Hippocampal formation (tissue), 2 donors: ENCODE measurements at regions not wholly inside any gene's neighbourhood (a gene's known extent, or its start where the extent isn't known, plus 50 kb on each side); places are given as distances from the start of the nearest gene placed in this dataset.
A peak's percentile ranks its signal among the peaks of the same experiment; 100 is the strongest.
"Not testable (repeated sequence)": the region's sequence is repeated elsewhere in the genome, so short reads cannot be mapped to it uniquely, and the experiment has no call there.

Experiments used
- DNase-seq, 2 donors: peaks; one replicate each; lab custom pipeline; 2025; lab: John Stamatoyannopoulos, UW

- DNase-seq, result no peak
These were observed 54.5 kb upstream of the HS3ST4 start for GRCh38 chr16:25637236-25637635.

DNA sequence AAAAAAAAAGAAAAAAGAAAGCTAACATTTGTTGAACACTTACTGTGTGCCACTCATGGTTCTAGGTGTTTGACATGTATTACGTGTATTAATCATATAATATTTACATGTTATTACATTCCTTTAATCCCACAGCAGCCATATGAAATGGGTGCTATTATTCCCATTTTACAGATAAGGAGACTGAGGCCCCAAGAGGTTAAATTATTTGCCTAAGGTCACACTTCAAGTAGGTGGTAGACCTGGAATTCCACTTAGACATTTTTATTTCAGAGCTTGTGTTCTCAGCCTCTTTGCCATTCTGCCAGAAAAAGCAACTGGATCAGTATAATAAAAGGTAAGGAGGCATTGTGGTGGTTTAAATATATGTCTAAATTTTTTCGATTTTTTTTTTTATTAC lies 55.1 kb upstream of the HS3ST4 start:
- DNase-seq, result no peak

DNA sequence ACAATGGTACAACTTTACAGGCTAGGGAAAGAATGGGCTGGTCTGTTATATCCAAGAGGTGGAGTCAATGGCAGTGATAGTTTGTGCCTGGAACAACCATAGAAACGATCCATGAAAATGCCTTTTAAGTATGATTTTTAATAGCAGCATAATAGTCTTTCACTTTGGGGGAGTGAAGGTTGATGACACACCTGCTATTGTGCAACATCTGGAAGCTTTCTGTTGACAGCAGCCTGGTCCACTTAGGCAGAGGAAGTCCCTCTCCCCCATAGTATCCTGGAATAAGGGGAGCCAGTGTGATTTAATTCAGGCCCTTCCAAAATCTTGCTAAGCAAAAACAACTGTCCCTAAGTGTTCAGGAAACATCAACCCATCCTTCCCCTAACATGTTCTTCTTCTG lies 56.3 kb upstream of the HS3ST4 start:
- DNase-seq, result no peak

DNA sequence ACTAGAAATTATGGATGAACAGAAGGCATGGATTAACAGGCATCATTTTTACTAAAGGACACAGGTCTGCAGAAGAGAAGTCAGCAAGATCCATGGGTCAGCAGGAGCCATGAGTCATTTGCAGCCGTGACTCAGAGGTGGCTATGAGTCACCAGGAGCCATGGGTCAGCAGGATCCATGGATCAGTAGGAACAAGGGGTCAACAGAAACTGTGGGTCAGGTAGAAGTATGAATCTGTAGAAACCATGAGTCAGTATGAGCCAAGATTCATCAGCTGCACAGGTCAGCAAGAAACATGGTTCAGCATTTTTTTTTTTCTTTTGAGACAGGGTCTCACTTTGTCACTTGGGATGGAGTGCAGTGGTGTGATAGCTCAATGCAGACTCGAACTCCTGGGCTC lies 58.2 kb upstream of the HS3ST4 start:
- DNase-seq, result no peak

- no peak for DNase-seq
These were observed 63.0 kb upstream of the HS3ST4 start for GRCh38 chr16:25628766-25629165.

- DNase-seq, result no peak
These were observed 64.1 kb upstream of the HS3ST4 start for GRCh38 chr16:25627641-25628040.

- DNase-seq, result no peak
These were observed 65.6 kb upstream of the HS3ST4 start for GRCh38 chr16:25626172-25626571.

DNA sequence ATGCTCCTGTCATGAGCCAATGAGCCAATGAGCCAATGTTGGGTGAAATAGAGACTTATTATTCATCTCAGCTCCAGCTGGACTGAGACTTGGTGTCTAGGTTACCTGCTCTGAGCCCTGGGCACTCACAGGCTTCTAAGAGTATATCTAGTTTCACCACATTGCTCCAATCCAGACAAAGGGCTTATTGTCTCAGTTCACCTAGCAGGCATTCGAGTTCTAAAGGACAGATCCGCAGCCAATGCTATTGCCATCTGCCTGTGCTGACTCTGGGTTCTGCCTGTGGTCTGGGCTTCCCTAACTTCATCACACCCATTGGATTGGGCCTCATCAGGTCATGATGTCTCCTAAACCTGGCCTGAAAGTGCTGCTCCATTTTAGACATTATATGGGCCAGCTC lies 66.1 kb upstream of the HS3ST4 start:
- no peak for DNase-seq

DNA sequence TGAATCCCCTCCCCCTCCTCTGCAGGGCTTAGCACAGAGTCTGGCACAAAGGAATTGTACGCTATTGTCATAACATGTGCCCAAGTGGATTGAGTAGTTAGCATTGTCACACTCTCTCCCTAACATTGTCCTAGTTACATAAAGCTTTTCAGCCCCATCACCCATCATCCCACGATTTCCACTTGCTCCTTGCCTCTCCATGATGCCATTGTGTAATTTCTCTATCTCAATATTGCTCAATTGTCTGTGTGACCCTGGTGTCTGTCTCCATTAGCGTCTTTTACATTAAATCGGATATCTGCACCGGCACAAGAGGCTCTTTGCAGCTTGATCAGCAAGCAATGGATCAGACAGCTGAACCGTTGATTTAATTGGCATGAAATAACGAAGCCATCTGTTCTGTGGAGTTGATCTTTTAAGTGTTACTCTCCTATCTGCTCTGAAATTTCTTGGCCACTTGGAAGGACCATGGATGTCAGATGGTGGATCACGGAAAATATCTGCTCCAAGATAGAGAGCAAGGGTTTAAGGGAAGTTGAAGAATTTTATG lies 77.0 kb upstream of the HS3ST4 start:
- DNase-seq, result no peak

DNA sequence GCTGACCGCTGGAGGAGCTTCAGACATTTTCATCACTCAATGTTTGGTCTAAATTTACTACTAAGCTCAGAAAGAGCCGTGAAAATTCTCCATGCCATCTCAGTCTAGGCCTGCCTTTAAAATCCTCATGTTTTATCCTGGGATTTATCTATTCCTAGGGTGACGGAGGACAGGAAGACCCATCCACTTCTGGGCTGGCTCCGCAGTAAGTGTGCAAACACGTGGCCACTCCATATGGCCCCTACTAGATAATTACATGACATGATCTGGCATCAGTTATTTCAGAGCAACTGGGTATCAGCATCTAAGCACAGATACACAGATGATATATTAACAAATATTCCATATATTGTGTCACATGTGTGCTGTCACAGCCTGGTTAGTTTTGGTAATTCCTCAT lies 77.8 kb upstream of the HS3ST4 start:
- DNase-seq, result no peak

GRCh38 chr16:25608002-25608401 lies 83.8 kb upstream of the HS3ST4 start:
- no peak for DNase-seq

GRCh38 chr16:25606069-25606468 lies 85.7 kb upstream of the HS3ST4 start:
- DNase-seq, result no peak

DNA sequence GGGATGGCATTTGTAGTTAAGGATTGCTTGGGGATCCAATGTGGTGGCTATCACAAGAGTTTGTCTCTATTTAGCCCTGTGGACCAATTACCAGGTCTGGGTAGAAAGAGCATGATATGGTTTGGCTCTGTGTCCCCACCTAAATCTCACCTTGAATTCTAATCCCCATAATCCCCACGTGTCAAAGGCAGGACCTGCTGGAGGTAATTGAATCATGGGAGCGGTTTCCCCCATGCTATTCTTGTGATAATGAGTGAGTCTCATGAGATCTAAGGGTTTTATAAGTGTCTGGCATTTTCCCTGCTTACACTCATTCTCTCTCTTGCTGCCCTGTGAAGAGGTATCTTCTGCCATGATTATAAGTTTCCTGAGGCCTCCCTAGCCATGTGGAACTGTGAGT lies 86.4 kb upstream of the HS3ST4 start:
- no peak for DNase-seq

- not testable (repeated sequence) for DNase-seq
These were observed 90.5 kb upstream of the HS3ST4 start for GRCh38 chr16:25601306-25601705.

DNA sequence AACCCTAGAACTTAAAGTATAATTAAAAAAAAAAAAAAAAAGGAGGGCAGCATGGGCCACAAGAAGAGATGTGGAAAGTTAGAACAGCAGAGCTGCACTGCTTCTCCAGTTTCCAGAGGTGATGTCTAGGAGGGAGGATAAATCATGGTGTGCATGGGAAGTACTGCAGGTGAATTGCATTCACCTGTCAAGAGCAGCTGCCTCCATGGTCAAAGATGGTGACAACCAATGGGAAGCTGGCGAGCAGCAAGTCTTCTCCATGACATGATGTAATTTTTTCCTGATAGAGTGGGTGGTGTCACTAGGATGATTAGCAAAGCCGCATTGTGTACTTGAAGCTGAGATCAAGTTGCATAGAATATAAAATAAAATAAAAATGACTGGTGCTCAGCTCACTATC lies 95.6 kb upstream of the HS3ST4 start:
- DNase-seq, result no peak

- DNase-seq, result peak in 1 of 2 donors; percentile 3
These were observed 98.5 kb upstream of the HS3ST4 start for GRCh38 chr16:25593260-25593659.

DNA sequence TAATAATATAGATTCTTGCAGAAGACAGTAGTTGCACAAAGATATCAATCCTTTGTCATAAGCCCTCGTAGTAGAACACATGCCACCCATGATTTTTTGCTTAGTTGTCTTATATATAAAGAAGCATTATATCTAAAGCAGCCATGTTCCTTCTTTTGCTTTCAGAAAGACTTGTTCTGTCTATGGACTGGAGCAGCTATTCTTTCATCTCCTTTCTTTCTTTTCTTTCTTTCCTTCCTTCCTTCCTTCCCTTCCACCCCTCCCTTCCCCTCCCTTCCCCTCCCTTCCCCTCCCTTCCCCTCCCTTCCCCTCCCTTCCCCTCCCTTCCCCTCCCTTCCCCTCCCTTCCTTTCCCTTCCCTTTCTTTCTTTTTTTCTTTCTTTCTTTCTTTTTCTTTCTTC lies 104.0 kb upstream of the HS3ST4 start:
- DNase-seq, result no peak

DNA sequence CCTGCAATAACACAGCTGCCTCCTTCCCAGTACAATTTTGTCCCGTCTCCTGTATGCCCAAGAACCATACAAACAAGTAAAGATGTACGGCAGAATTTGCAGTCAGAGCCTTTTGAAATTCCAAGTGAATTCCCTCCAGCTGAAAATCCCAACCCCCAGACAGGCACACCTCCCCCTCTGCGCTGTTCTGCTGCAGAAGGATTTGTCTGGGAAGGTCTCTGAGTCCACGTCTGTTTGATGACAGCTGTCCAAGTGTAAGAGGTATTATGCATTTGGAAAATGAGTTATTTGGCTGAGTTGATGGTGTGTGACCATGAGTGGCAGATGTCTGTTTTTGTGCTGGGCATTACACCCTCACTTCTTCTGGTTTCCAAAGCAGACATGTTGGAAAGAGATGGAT lies 104.9 kb upstream of the HS3ST4 start:
- DNase-seq, result no peak

DNA sequence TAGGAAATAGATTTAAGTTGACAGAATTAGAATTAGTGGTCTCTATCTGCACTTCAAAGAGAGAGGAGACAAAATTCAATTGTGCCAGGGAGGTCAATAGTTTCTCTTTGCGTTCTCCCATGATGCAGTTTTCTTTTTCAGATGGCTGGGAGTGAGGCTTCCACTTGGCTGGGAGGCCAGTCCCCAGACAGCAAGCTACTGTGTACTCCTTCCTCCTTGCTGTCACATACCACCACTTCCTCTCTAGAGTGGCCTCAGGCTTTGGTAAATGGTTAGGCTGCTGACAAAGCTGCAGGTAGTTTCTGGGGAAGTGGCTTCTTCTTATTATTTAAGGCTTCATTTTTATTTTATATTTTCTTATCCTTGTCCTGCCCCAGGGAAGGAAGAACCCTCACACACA lies 106.2 kb upstream of the HS3ST4 start:
- no peak for DNase-seq

DNA sequence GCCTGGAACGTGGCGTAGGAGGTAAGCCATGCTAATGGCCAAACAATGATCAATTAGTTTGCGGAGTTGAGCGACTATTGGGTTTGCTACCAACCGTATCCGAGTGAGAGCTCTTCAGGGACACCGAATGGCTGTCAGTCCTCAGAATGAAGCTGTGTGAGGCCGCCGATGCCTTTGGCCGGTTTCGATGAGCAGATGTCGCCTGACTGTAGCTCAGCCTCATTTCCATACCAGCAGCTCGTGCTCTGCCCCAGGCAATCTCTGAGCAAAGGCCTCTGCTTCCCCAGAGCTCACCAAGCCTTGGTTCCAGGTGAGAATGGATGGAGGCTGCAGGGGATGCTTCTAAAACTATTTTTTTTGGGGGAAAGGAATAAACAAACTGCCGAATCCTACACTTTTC lies 111.7 kb upstream of the HS3ST4 start:
- DNase-seq, result no peak

- DNase-seq, result no peak
These were observed 116.4 kb upstream of the HS3ST4 start for GRCh38 chr16:25575363-25575762.

DNA sequence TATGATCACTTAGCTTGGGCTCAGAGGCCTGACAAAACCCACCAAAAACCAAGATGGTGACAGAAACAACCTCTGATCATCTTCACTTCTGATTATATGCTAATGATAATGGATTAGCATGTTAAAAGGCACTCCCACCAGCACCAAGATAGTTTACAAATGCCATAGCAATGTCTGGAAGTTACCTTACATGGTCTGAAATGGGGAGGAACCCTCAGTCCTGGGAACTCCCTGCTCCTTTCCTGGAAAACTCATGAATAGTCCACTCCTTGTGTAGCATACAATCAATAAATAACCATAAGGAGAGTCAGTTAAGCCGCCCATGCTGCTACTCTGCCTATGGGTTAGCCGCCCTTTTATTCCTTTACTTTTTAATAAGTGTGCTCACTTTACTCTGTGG lies 120.0 kb upstream of the HS3ST4 start:
- DNase-seq, result no peak

GRCh38 chr16:25570131-25570530 lies 121.6 kb upstream of the HS3ST4 start:
- DNase-seq, result no peak

DNA sequence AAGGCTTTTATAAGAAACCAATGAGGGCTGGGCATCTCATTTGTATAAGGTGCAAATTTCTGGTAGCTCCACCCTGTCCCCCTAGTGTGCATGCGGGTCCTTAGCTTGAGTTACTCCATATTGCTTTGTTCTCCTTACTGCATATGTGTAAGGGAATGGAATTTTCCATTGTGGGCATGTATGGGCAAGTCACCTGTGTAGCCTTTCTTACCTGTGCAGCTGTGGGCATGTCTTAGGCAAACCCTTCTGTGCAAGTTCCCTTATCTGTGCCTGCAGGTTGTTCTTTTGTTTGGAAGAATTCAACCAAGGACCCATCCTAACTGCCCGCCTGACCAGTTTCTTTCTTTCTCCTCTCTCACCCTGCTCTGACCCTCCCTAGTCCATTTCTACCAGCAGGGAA lies 122.8 kb upstream of the HS3ST4 start:
- DNase-seq, result no peak

GRCh38 chr16:25566183-25566582 lies 125.6 kb upstream of the HS3ST4 start:
- DNase-seq, result no peak
